ENCODE measurements at regions not wholly inside any gene's neighbourhood (a gene's known extent, or its start where the extent isn't known, plus 50 kb on each side); places are given as distances from the start of the nearest gene placed in this dataset.
A peak's percentile ranks its signal among the peaks of the same experiment; 100 is the strongest.

DNA sequence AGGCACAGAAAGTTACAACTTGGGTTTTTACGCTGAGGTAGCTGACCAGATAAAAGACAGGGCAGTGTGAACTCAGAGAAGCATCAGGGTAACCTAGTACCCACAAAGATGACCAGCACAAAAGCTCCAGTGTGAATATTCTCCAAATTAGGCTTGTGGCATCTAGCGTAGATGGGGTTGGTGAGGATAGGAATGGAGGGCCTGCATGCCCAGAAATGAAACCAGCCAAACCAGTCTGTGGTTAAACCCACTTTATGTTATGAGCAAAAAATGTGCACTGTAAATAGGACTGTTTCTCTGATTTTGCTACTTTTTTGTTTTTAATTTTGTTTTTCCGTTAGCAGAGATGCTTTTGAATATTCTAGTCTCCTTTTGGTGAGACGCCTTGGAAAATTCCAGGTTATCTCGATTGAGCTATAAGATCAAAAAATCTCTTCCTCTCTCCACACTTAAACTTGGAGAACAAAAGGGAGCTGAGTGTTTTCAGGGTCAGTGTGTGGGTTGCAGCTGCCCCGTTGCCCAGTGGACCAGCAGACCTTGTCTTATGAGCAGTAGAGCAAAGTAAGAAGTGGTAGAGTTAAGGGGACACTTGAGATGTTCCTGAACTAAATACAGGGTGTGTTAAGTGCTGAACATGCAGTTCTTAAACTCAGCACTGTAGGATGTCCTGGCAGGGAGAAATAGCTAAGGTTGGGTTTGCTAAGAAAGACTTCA is 132.9 kb downstream of the C3orf38 start:
- no peak overlapping the region for H4K5ac ChIP-seq (ENCODE audit: insufficient read length, low read depth, low read length)
- FAIRE-seq = no peak
- H3K18ac ChIP-seq (ENCODE audit: extremely low read depth, low read length) = no peak overlapping the region
- H3K36me3 ChIP-seq (ENCODE audit: control insufficient read depth in 2 of 4, insufficient read depth in 4 of 4, low read length in 3 of 4) = no peaks in the 10 kb centered on the region
- H4K8ac ChIP-seq (ENCODE audit: extremely low read depth, insufficient read depth, low read length) = no peak overlapping the region
- DNase-seq (ENCODE audit: low read depth in 1 of 2, low spot score in 2 of 2) = no peak
- peak overlapping the region; percentile 53; the same call in 1 of the 2 replicates for H2AFZ ChIP-seq (ENCODE audit: low read length)
- H3K9ac ChIP-seq (replicated peaks in 1 of 4; ENCODE audit: extremely low read depth in 1 of 4, low read depth in 3 of 4, low read length in 3 of 4) = no peak overlapping the region
- no peaks in the 10 kb centered on the region for H3K4me1 ChIP-seq (replicated peaks in 1 of 4; ENCODE audit: control insufficient read depth in 3 of 4, insufficient read depth in 4 of 4, low read length in 3 of 4)
- H3K79me2 ChIP-seq (ENCODE audit: control insufficient read depth in 1 of 2, insufficient read depth in 2 of 2, low read length in 2 of 2) = no peaks in the 10 kb centered on the region
- no peak overlapping the region for H3K4ac ChIP-seq (replicated peaks; ENCODE audit: insufficient read length, low read depth, low read length)
- no peak overlapping the region for H2BK120ac ChIP-seq (replicated peaks; ENCODE audit: low read depth, low read length)
- no peaks in the 10 kb centered on the region for H3K23me2 ChIP-seq (ENCODE audit: low read depth, low read length)
- H4K20me1 ChIP-seq (replicated peaks in 1 of 2; ENCODE audit: control insufficient read depth in 1 of 2, insufficient read depth in 2 of 2, low read length in 2 of 2) = no peaks in the 10 kb centered on the region
- POLR2A ChIA-PET (ENCODE audit: partially characterized antibody) = interaction anchor here (0.6 kb wide), 1 partner anchor 248 kb away, joined by 3 read pairs; no protein-coding TSS in a partner anchor
- no peaks in the 10 kb centered on the region for H3K27me3 ChIP-seq (replicated peaks in 1 of 4; ENCODE audit: control insufficient read depth in 3 of 4, extremely low read depth in 1 of 4, insufficient read depth in 3 of 4, low read length in 3 of 4)
- CTCF ChIA-PET (ENCODE audit: partially characterized antibody) = no interaction called here
- H2AK5ac ChIP-seq (ENCODE audit: low read depth, low read length) = no peak overlapping the region
- no peak overlapping the region for H3K4me3 ChIP-seq (ENCODE audit: extremely low read depth in 1 of 4, insufficient read depth in 2 of 4, low read depth in 3 of 4, low read length in 4 of 4)
- no peak overlapping the region for H3K56ac ChIP-seq (replicated peaks; ENCODE audit: insufficient read length, low read depth, low read length)
- H2BK12ac ChIP-seq (ENCODE audit: low read depth, low read length) = no peak overlapping the region
- H3K9me3 ChIP-seq (ENCODE audit: insufficient read depth in 2 of 2, low read depth in 1 of 2, low read length in 1 of 2) = no peaks in the 10 kb centered on the region
- H3K79me1 ChIP-seq (ENCODE audit: low read depth, low read length) = no peaks in the 10 kb centered on the region
- H2BK15ac ChIP-seq (ENCODE audit: low read length) = no peak overlapping the region
- no peak overlapping the region for H3K27ac ChIP-seq (ENCODE audit: low read depth, low read length)
- no peak overlapping the region for H2BK5ac ChIP-seq (ENCODE audit: low read depth, low read length)
- no peak overlapping the region for H3K14ac ChIP-seq (ENCODE audit: insufficient read length)
- H2BK20ac ChIP-seq (ENCODE audit: low read length) = no peak overlapping the region
- 88% methylated on average over 6 of the region's 6 CpGs; no CpG with 5 or more reads in 1 of the 2 experiments for WGBS, 2 experiments (ENCODE audit: extremely low coverage in 1 of 2, insufficient coverage in 1 of 2, insufficient read length in 1 of 2, insufficient replicate concordance in 2 of 2, low coverage in 1 of 2, low lambda C conversion rate in 2 of 2, missing lambda C conversion rate in 1 of 2)
- no peak overlapping the region for H3K4me2 ChIP-seq (ENCODE audit: insufficient read depth in 1 of 2, low read depth in 2 of 2, low read length in 2 of 2)
- H4K91ac ChIP-seq (replicated peaks; ENCODE audit: insufficient read length, low read length) = no peak overlapping the region
- no peak overlapping the region for H3K23ac ChIP-seq (ENCODE audit: insufficient read length)
- TF ChIP-seq RNF2 (IDR thresholded peaks at IDR 0.05; ENCODE audit: borderline replicate concordance, low read depth, low read length, missing control alignments, poor library complexity, severe bottlenecking) = no peak
- TF ChIP-seq, protein P1, sequence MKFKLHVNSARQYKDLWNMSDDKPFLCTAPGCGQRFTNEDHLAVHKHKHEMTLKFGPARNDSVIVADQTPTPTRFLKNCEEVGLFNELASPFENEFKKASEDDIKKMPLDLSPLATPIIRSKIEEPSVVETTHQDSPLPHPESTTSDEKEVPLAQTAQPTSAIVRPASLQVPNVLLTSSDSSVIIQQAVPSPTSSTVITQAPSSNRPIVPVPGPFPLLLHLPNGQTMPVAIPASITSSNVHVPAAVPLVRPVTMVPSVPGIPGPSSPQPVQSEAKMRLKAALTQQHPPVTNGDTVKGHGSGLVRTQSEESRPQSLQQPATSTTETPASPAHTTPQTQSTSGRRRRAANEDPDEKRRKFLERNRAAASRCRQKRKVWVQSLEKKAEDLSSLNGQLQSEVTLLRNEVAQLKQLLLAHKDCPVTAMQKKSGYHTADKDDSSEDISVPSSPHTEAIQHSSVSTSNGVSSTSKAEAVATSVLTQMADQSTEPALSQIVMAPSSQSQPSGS (IDR thresholded peaks at IDR 0.05; ENCODE audit: low read length) = no peak
- no peak for TF ChIP-seq EZH2 (IDR thresholded peaks at IDR 0.05; ENCODE audit: low read depth, low read length, severe bottlenecking)
- TF ChIP-seq HDAC6 (IDR thresholded peaks at IDR 0.05; ENCODE audit: low read depth, low read length) = no peak
- TF ChIP-seq EGR1 (IDR thresholded peaks at IDR 0.05; ENCODE audit: borderline replicate concordance, low read depth, low read length) = no peak
- TF ChIP-seq, protein P2, sequence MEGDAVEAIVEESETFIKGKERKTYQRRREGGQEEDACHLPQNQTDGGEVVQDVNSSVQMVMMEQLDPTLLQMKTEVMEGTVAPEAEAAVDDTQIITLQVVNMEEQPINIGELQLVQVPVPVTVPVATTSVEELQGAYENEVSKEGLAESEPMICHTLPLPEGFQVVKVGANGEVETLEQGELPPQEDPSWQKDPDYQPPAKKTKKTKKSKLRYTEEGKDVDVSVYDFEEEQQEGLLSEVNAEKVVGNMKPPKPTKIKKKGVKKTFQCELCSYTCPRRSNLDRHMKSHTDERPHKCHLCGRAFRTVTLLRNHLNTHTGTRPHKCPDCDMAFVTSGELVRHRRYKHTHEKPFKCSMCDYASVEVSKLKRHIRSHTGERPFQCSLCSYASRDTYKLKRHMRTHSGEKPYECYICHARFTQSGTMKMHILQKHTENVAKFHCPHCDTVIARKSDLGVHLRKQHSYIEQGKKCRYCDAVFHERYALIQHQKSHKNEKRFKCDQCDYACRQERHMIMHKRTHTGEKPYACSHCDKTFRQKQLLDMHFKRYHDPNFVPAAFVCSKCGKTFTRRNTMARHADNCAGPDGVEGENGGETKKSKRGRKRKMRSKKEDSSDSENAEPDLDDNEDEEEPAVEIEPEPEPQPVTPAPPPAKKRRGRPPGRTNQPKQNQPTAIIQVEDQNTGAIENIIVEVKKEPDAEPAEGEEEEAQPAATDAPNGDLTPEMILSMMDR (IDR thresholded peaks at IDR 0.05; ENCODE audit: control extremely low read depth in 1 of 3, insufficient read depth in 1 of 3, low read depth in 1 of 3, low read length in 3 of 3) = no peak
- TF ChIP-seq CTBP2 (IDR thresholded peaks at IDR 0.05; ENCODE audit: borderline replicate concordance, insufficient read depth, insufficient read length, low read length) = no peak
- TF ChIP-seq SUZ12 (IDR thresholded peaks at IDR 0.05; ENCODE audit: low read length) = no peak

Measured in H1 (cell line).